GM18858 (cell line): ENCODE measurements at regions not wholly inside any gene's neighbourhood (a gene's known extent, or its start where the extent isn't known, plus 50 kb on each side); places are given as distances from the start of the nearest gene placed in this dataset.

Experiments
- ATAC-seq: cut with Tn5 transposase; IDR thresholded peaks from one replicate; pipeline ENCODE4 v1.9.1; 2021; ENCODE audit not compliant: unreplicated experiment

DNA sequence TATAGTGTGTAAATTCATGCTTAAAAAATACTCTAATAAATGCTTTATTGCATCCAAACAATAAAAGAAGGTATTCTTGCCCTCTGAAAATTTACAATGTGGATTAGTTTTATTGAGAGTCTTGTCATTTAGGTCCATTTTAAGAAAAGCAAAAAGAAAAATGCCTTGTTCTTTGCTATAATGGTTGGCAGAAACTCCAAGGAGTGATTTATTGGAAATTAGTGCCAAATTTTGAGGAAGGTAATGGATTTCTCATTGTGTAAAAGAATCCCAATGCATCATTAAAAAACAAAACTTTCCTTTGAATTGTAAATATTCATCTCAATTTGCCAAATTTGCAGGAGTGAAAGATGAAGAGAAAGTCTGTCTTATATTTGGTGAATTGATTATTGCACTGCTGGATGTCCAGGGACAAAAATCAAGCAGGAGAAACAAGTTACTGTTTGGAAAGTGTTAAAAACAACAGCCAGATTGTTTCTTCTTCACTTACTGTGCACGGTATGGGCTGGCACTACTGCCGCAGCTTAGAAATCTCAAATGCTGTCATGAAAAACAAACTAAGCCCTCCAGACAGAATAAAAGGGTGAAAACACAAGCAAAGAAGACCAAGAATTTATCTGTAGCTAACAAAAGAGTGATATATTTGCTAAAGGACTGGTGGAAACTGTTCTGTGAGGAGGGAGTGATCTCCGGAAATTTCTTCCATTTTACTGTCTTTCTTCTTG, 511.7 kb downstream of the TMTC2 start:
- ATAC-seq = no peak

DNA sequence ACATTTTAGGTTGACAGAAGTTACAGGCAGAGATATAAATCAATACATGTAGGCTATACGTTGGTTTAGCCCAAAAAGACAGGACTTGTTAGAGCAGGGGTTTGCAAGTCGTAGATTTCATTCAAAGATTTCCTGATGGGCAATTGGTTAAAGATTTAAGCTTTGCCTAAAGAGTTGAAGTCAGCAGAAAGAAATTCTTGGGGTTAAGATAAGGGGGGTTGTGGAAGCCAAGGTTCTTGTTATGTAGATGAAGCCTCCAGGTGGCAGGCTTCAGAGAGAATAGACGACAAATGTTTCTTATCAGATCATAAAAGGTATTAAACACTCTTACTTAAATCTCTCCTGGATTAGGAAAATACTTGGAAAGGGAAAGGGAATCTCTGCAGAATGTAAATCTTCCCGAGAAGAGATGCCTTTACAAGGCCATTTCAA, 510.8 kb downstream of the TMTC2 start:
- ATAC-seq = no peak

DNA sequence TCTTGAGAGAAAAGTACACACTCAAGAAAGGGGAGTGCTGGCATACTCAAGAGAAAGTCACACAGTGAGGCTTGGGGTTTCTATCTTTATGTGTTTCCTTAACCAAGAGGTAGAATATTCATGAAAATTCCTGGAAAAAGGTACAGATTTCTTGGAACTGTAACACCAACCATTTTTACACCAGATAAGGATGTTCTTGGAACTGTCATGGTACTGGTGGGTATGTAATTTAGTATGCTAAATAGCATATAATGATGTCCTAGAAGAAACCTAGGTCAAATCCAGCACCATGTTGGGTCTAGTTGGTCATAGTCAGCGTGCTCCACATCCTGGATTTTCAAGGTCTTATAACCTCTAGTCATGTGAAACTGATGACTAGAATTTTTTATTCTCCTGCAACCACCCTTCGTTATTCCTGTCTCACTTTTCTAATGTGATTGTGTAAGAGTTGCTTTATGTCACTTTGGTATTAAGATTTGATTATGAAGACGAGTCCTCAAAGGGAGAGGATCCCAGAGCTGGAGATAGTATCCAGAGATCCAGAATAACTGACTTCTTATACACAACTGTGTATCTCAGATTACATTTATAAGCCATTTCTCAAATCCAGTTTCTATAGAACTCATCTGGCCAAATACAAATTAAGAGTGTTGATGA, 510.1 kb downstream of the TMTC2 start:
- ATAC-seq = no peak

DNA sequence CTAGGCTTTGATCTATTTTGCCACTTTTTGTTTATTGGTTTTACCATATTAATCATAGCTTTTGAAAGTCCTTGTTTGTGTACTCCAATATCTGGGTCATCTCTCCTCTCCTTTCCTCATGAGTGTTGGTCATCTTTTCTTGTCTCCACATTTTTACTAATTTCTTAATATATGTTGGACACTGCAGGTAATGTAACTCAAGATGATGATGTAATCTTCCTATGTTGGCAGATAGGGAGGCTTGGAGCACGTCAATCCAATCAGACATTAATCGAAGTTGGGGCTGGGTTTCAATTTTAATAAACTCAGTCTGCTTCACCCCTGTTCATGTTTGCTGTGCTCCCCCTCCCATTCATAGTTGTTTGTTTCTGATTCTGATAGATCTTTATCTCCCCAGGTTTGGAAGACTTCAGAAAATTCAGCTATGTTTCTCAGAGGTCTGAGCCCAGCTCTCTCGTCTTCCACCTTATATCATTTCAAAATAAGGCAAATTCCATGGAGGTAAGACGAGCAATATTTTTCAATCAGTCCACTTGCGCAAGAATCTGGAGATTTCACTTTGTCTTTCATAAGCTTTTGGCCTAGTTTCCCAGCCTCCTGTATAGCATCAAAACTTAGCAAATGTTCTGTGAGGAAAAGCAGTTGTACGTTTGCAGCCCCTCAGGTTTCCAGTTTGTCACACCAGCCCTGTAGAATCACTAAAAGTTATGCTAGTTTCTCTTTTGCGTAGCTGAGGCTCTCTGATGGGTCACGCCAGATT, 504.1 kb downstream of the TMTC2 start:
- ATAC-seq = no peak

DNA sequence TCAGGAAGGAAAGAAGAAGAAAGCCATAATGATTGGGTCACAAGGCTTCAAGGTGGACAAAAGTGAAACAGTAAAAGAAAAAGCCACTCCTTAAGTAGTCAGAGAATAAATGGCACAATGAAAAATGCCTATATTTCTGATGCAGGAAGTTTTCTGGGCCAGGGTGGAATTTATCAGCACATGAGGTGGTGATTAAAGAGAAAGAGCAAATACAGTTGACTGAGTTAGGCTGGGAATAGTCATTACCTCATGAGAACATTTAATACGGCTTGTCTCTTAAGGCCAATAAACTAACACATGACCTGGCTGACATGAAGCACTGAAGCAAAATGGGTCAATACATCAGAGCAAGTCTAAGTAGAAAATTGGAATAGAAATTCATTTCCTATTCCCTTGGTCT, 499.7 kb downstream of the TMTC2 start:
- no peak for ATAC-seq

DNA sequence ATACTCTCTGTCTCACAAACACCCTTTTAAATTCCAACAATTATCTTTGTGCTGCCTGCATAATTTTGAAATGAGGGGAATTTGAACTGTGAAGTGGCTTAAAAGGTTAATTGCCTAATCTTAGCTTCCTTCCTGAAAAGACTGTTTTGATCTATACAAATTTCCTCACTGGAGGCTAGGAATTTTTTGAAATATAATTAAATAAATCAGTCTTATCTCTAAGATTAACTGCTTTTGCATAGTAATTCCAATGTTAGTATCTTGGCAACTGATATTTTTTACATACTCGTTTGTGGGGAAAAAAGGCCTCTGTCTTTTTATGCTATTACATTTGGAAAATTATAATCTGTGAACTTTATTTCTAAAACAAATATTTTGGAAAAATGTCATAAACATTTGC, 498.5 kb downstream of the TMTC2 start:
- ATAC-seq = no peak
